Rectal smooth muscle tissue (tissue), 1 donor: ENCODE measurements at regions not wholly inside any gene's neighbourhood (a gene's known extent, or its start where the extent isn't known, plus 50 kb on each side); places are given as distances from the start of the nearest gene placed in this dataset.
"Not testable (repeated sequence)": the region's sequence is repeated elsewhere in the genome, so short reads cannot be mapped to it uniquely, and the experiment has no call there.

Source experiments
- H3K27ac ChIP-seq: one replicate; pipeline ENCODE4 v1.7.0; 2013; ENCODE audit warnings: low read depth, low read length, inconsistent platforms
- H3K27me3 ChIP-seq: one replicate; pipeline ENCODE4 v1.7.0; 2013; ENCODE audit warnings: low read length; ENCODE audit not compliant: control insufficient read depth, insufficient read depth
- H3K36me3 ChIP-seq: one replicate; pipeline ENCODE4 v1.7.0; 2013; ENCODE audit warnings: low read length; ENCODE audit not compliant: control insufficient read depth, insufficient read depth
- H3K4me1 ChIP-seq: one replicate; pipeline ENCODE4 v1.7.0; 2013; ENCODE audit warnings: low read length; ENCODE audit not compliant: control insufficient read depth, insufficient read depth
- H3K4me3 ChIP-seq: one replicate; pipeline ENCODE4 v1.7.0; 2013; ENCODE audit warnings: low read length
- H3K9ac ChIP-seq: one replicate; pipeline ENCODE4 v1.7.0; 2013; ENCODE audit warnings: low read length

GRCh38 chr4:127244515-127244914, 388.2 kb upstream of the INTU start:
- H3K4me3 ChIP-seq: no peak overlapping the region
- H3K4me1 ChIP-seq: no peaks in the 10 kb centered on the region
- H3K27ac ChIP-seq: no peak overlapping the region
- no peaks in the 10 kb centered on the region for H3K27me3 ChIP-seq
- H3K9ac ChIP-seq: no peak overlapping the region
- H3K36me3 ChIP-seq: no peaks in the 10 kb centered on the region

DNA sequence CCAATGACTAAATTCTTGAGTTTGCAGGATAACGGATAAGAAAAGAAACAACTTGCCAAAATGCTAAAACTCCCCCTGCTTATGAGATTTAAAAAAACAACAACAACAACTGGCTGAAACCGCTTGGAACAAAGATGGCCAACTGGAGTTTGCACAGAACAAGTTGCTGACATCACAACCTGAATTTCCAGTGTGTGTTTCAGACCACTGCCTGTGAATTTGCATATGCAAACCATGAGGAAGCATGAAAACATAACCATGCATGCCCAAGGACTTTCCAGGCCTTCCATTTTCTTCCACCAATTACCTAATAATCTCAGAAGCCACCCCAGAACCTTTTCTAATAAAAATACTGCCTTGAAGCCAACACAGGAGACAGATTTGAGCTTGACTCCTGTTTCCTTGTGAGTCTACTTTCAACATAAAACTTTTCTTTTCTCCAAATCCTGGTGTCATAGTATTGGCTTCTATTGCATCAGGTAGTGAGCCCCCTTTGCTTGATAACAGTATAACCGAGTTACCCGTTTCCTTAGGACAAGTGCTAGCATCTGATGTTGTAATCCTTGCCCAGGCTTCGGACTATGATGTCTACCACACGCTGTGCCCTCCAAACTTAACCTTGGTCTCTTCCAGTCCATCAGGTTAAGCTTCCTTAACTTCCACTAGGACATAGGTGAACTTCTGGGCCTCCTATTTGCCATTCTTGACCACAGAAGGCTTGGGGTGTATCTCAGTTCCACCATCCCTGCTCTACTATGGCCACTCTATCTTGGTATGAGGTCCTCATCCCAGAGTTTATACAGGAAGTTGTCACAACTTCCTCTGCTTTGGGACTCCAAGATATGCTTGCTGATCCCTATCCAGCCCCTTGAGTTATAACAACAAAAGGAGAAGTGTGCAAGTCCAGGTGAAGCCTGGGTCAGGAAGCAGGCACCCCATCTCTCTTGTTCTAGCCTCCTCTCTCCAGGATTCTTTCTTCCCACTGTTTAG, 385.5 kb upstream of the INTU start:
- Histone ChIP-seq H3K4me1 (no peaks in the 10 kb centered on the region), H3K4me3 (no peak overlapping the region), H3K9ac (no peak overlapping the region), H3K27ac (no peak overlapping the region), H3K36me3 (no peaks in the 10 kb centered on the region), H3K27me3 (no peaks in the 10 kb centered on the region)

- Histone ChIP-seq H3K27ac (no peak overlapping the region), H3K9ac (no peak overlapping the region), H3K4me1 (no peaks in the 10 kb centered on the region), H3K36me3 (no peaks in the 10 kb centered on the region), H3K27me3 (no peaks in the 10 kb centered on the region), H3K4me3 (no peak overlapping the region)
Measured at GRCh38 chr4:127249066-127249766, 383.5 kb upstream of the INTU start.

- Histone ChIP-seq H3K27me3 (no peaks in the 10 kb centered on the region), H3K4me3 (no peak overlapping the region), H3K9ac (no peak overlapping the region), H3K27ac (no peak overlapping the region), H3K4me1 (no peaks in the 10 kb centered on the region), H3K36me3 (no peaks in the 10 kb centered on the region)
Measured at GRCh38 chr4:127249767-127250108, 383.0 kb upstream of the INTU start.

DNA sequence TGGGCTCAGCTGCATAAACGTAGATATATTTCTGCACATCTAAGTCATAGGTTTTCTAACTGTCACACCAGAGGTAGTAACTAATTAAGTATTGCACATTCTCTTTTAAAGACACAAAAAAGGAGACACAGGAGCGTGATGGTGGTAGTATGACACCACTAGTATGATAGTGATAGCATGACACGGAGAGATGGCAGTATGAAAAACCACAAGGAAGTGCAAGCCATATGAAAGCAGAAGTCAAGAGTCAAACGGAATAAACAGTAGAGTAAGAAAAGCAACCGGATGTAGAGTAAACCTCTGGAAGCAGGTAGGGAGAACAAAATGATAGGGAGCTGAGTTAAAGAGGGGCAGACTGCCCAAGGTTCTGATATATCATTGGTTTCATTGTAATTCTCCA, 382.2 kb upstream of the INTU start:
- Histone ChIP-seq H3K9ac (no peak overlapping the region), H3K27ac (no peak overlapping the region), H3K27me3 (no peaks in the 10 kb centered on the region), H3K36me3 (no peaks in the 10 kb centered on the region), H3K4me1 (no peaks in the 10 kb centered on the region), H3K4me3 (no peak overlapping the region)

DNA sequence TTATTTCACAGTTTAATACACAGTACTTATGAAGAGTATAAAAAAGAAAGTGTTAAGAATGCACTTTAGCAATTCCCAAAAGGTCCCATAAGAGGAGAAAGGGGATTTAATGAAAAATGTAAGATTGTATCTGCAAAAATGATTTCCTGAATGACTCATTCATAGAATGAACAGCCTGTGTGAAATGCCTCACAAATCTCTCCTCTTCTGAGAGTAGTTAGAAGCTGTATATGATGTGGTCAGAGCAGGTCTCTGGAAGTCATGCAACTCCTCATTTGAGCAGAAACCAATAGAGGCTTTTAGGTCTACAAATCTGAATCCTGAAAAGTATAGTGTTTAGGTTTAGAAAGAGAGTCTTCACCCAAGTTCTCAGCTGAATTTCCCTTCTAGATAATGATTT, 381.3 kb upstream of the INTU start:
- Histone ChIP-seq H3K9ac (no peak overlapping the region), H3K27ac (no peak overlapping the region), H3K36me3 (no peaks in the 10 kb centered on the region), H3K4me1 (no peaks in the 10 kb centered on the region), H3K27me3 (no peaks in the 10 kb centered on the region), H3K4me3 (no peak overlapping the region)

DNA sequence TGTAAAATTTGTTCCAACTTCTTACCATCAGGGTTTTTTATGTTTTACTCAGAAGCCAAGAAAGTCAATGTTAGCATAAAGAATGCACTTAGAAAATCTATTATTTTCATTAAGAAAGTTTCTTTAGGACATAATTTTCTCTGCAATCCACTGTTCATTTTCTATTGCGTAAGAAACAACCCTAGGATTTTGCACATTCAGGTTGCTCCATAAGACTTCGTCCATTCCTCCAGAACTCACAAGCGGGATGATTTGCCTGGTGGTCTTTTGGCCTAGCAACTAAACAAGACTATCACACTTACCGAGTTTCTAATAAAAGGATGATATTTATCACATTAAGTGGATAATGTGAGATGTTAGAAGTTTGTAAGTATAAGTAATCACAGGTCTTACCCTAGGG, 376.3 kb upstream of the INTU start:
- Histone ChIP-seq H3K36me3 (no peaks in the 10 kb centered on the region), H3K4me3 (no peak overlapping the region), H3K27ac (no peak overlapping the region), H3K27me3 (no peaks in the 10 kb centered on the region), H3K9ac (no peak overlapping the region), H3K4me1 (no peaks in the 10 kb centered on the region)

- Histone ChIP-seq H3K27ac (no peak overlapping the region), H3K4me1 (no peaks in the 10 kb centered on the region), H3K9ac (no peak overlapping the region), H3K27me3 (no peaks in the 10 kb centered on the region), H3K4me3 (no peak overlapping the region), H3K36me3 (no peaks in the 10 kb centered on the region)
Measured at GRCh38 chr4:127261476-127261875, 371.3 kb upstream of the INTU start.

- Histone ChIP-seq H3K9ac (no peak overlapping the region), H3K27me3 (no peaks in the 10 kb centered on the region), H3K36me3 (no peaks in the 10 kb centered on the region), H3K4me1 (no peaks in the 10 kb centered on the region), H3K4me3 (no peak overlapping the region), H3K27ac (no peak overlapping the region)
Measured at GRCh38 chr4:127268367-127268766, 364.4 kb upstream of the INTU start.

DNA sequence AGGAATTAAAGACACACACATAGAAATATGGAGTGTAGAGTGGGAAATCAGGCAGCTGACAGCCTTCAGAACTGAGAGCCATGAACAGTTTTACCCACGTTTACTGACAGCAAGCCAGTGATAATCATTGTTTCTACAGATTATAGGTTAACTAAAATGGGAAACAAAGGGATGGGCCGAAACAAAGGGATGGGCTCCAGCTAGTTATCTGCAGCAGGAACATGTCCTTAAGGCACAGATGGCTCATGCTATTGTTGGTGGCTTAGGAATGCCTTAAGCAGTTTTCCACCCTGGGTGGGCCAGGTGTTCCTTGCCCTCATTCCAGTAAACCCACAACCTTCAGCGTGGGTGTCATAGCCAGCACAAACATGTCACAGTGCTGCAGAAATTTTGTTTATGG, 355.7 kb upstream of the INTU start:
- not testable (repeated sequence) for H3K27me3 ChIP-seq, H3K36me3 ChIP-seq, H3K9ac ChIP-seq, H3K27ac ChIP-seq, H3K4me3 ChIP-seq, H3K4me1 ChIP-seq

GRCh38 chr4:127284236-127284635, 348.5 kb upstream of the INTU start:
- H3K27me3 ChIP-seq: no peaks in the 10 kb centered on the region

GRCh38 chr4:127291316-127291715, 341.4 kb upstream of the INTU start:
- Histone ChIP-seq H3K4me1 (no peaks in the 10 kb centered on the region), H3K4me3 (no peak overlapping the region), H3K9ac (no peak overlapping the region), H3K27me3 (no peaks in the 10 kb centered on the region), H3K36me3 (no peaks in the 10 kb centered on the region), H3K27ac (no peak overlapping the region)

More at GRCh38 chr4:127284236-127284635, 348.5 kb upstream of the INTU start:
- H3K4me1 ChIP-seq: no peaks in the 10 kb centered on the region
- no peaks in the 10 kb centered on the region for H3K36me3 ChIP-seq
- H3K27ac ChIP-seq: no peak overlapping the region
- no peak overlapping the region for H3K4me3 ChIP-seq
- no peak overlapping the region for H3K9ac ChIP-seq

DNA sequence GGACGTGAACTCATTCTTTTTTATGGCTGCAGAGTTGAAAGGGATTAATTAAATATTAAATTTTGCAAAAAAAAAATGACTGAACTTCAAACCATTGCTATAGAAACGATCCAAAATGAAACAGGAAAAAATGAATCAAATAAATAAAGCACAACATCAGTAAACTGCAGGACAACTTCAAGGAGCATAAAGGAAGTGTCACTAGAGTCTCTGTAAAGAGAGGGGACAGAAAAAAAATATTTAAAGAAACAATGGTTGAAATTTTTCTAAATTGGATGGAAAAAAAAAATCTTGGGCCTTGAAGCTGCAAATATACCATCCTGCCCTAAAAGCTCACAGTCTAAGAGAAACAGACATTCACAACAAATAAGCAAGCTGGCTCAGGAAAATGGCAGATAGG, 339.3 kb upstream of the INTU start:
- Histone ChIP-seq H3K36me3 (no peaks in the 10 kb centered on the region), H3K27ac (no peak overlapping the region), H3K9ac (no peak overlapping the region), H3K4me1 (no peaks in the 10 kb centered on the region), H3K27me3 (no peaks in the 10 kb centered on the region), H3K4me3 (no peak overlapping the region)
